WTC11 (cell line): ENCODE measurements at regions not wholly inside any gene's neighbourhood (a gene's known extent, or its start where the extent isn't known, plus 50 kb on each side); places are given as distances from the start of the nearest gene placed in this dataset.

Experiments used
- ATAC-seq: fragments of 200-7000 bp; cut with Tn5 transposase; 2 replicates; pipeline ENCODE4 v1.10.0; 2021; ENCODE audit warnings: mild to moderate bottlenecking, moderate library complexity
- CTCF ChIA-PET: fragments of 300-600 bp; sonication (Branson Sonifier 250); formaldehyde crosslinking; loops from one replicate; lab custom pipeline; 2021; ENCODE audit warnings: antibody characterized with exemption; lab: Charles Lee
- POLR2A ChIA-PET: fragments of 350-600 bp; sonication (Branson Sonifier 250); formaldehyde crosslinking; loops from one replicate; lab custom pipeline; 2021; ENCODE audit warnings: antibody characterized with exemption; lab: Charles Lee
- DNase-seq: peaks from one replicate; pipeline ENCODE4 v3.0.0; 2021; ENCODE audit warnings: low spot score
- H3K27ac Mint-ChIP-seq: 2 replicates; pipeline ENCODE4 v1.8.0; 2021; ENCODE audit warnings: mixed read lengths
- H3K27me3 Mint-ChIP-seq: 2 replicates; pipeline ENCODE4 v1.8.0; 2021; ENCODE audit warnings: low read depth, mild to moderate bottlenecking, moderate library complexity, mixed read lengths
- H3K36me3 Mint-ChIP-seq: 2 replicates; pipeline ENCODE4 v1.8.0; 2021; ENCODE audit warnings: mixed read lengths
- H3K4me1 Mint-ChIP-seq: 2 replicates; pipeline ENCODE4 v1.8.0; 2022; ENCODE audit warnings: mixed read lengths
- H3K4me3 Mint-ChIP-seq: 2 replicates; pipeline ENCODE4 v1.8.0; 2021; ENCODE audit warnings: mild to moderate bottlenecking, moderate library complexity, mixed read lengths
- H3K9me3 Mint-ChIP-seq: 2 replicates; pipeline ENCODE4 v1.8.0; 2021; ENCODE audit warnings: mixed read lengths
- AFF4 ChIP-seq: sonication (generic); formaldehyde crosslinking; IDR thresholded peaks from 2 replicates; pipeline ENCODE4 v1.8.1; 2023; ENCODE audit warnings: mild to moderate bottlenecking, missing genetic modification reagents, borderline replicate concordance
- CTCF ChIP-seq: fragments of 200-600 bp; IDR thresholded peaks from 2 replicates; pipeline ENCODE4 v1.8.0; 2022; ENCODE audit warnings: antibody characterized with exemption
- EMX1 ChIP-seq: fragments of 250-450 bp; sonication (Bioruptor Pico); IDR thresholded peaks from 2 replicates; pipeline ENCODE4 v1.8.0; 2021; ENCODE audit warnings: mild to moderate bottlenecking
- ERG ChIP-seq: fragments of 250-450 bp; sonication (Bioruptor Pico); IDR thresholded peaks from 2 replicates; pipeline ENCODE4 v1.8.0; 2021; ENCODE audit warnings: mild to moderate bottlenecking
- NR3C1 ChIP-seq: sonication (generic); formaldehyde crosslinking; conservative IDR thresholded peaks from 2 replicates; pipeline ENCODE4 v1.8.1; 2023; ENCODE audit warnings: low read depth, mild to moderate bottlenecking, missing genetic modification reagents
- PREB ChIP-seq: sonication (generic); formaldehyde crosslinking; IDR thresholded peaks from 2 replicates; pipeline ENCODE4 v1.8.1; 2022; ENCODE audit warnings: mild to moderate bottlenecking, missing genetic modification reagents, moderate library complexity, borderline replicate concordance
- SMAD3 ChIP-seq: sonication (generic); formaldehyde crosslinking; IDR thresholded peaks from 2 replicates; pipeline ENCODE4 v1.8.0; 2022; ENCODE audit warnings: missing genetic modification reagents, mild to moderate bottlenecking, borderline replicate concordance
- SMAD4 ChIP-seq: sonication (generic); formaldehyde crosslinking; IDR thresholded peaks from 2 replicates; pipeline ENCODE4 v1.8.0; 2022; ENCODE audit warnings: mild to moderate bottlenecking, missing genetic modification reagents
- SOX15 ChIP-seq: fragments of 250-450 bp; sonication (Bioruptor Pico); IDR thresholded peaks from 2 replicates; pipeline ENCODE4 v1.9.0; 2021; ENCODE audit warnings: mild to moderate bottlenecking
- TCF7 ChIP-seq: sonication (generic); formaldehyde crosslinking; IDR thresholded peaks from 2 replicates; pipeline ENCODE4 v1.8.0; 2022; ENCODE audit warnings: mild to moderate bottlenecking, low read depth, missing genetic modification reagents, moderate library complexity
- TEAD4 ChIP-seq: sonication (generic); formaldehyde crosslinking; IDR thresholded peaks from 2 replicates; pipeline ENCODE4 v1.8.0; 2022; ENCODE audit warnings: mild to moderate bottlenecking, missing genetic modification reagents
- TP53 ChIP-seq: sonication (generic); formaldehyde crosslinking; IDR thresholded peaks from 2 replicates; pipeline ENCODE4 v1.8.1; 2023; ENCODE audit warnings: mild to moderate bottlenecking, missing genetic modification reagents
- ZNF232 ChIP-seq: sonication (generic); formaldehyde crosslinking; IDR thresholded peaks from 2 replicates; pipeline ENCODE4 v1.8.0; 2022; ENCODE audit warnings: mild to moderate bottlenecking, missing genetic modification reagents
- ZNF317 ChIP-seq: sonication (generic); formaldehyde crosslinking; IDR thresholded peaks from 2 replicates; pipeline ENCODE4 v1.8.1; 2023; ENCODE audit warnings: low read depth, mild to moderate bottlenecking, moderate library complexity, missing genetic modification reagents, borderline replicate concordance
- ZNF416 ChIP-seq: fragments of 250-450 bp; sonication (Bioruptor Pico); IDR thresholded peaks from 2 replicates; pipeline ENCODE4 v1.9.0; 2021; ENCODE audit warnings: mild to moderate bottlenecking, inconsistent platforms
- ZNF671 ChIP-seq: fragments of 250-450 bp; sonication (Bioruptor Pico); IDR thresholded peaks from 2 replicates; pipeline ENCODE4 v1.8.0; 2021; ENCODE audit warnings: mild to moderate bottlenecking
- TF ChIP-seq, protein P1 (sequence below): fragments of 250-450 bp; sonication (Bioruptor Pico); conservative IDR thresholded peaks from 2 replicates; pipeline ENCODE4 v1.9.0; 2021; ENCODE audit warnings: mild to moderate bottlenecking
- TF ChIP-seq, protein P2 (sequence below): sonication (generic); formaldehyde crosslinking; IDR thresholded peaks from 2 replicates; pipeline ENCODE4 v1.8.0; 2022; ENCODE audit warnings: mild to moderate bottlenecking, missing genetic modification reagents

DNA sequence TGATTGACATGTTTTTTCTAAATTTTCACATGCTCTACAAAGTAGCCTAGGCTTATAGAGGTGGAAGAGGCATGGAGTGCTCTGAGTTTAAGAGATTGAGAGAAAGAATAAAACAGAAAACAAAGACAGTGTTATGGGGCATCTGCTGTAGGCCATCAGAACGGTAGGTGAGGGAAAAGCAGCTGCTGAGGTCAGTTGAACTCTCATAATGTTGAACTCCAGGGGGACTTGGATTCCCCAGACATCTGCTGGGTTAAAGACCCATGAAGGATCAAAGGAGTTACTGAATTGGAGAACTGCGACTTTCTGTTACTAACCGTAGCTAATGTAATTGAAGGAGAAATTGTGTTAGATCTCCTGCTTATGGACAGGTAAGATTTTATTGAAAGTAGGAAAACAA is 333.9 kb downstream of the TFAP2B start:
- peaks cover 78% of the 10 kb centered on the region for H3K27me3 Mint-ChIP-seq
- no peak for ATAC-seq
- ChIA-PET CTCF (no interaction called here), POLR2A (interaction anchor here (0.7 kb wide), 1 partner anchor 265 kb away, joined by 4 read pairs; no protein-coding TSS in a partner anchor)
- H3K9me3 Mint-ChIP-seq, result peaks cover 4% of the 10 kb centered on the region; the same call in 1 of the 2 replicates
- peaks cover 10% of the 10 kb centered on the region for H3K4me1 Mint-ChIP-seq
- H3K4me3 Mint-ChIP-seq, result no peak overlapping the region
- no peak for TF ChIP-seq ZNF416
- no peak for TF ChIP-seq EMX1 (CRISPR knock-in tag)
- no peak for TF ChIP-seq AFF4
- TF ChIP-seq, protein P1, sequence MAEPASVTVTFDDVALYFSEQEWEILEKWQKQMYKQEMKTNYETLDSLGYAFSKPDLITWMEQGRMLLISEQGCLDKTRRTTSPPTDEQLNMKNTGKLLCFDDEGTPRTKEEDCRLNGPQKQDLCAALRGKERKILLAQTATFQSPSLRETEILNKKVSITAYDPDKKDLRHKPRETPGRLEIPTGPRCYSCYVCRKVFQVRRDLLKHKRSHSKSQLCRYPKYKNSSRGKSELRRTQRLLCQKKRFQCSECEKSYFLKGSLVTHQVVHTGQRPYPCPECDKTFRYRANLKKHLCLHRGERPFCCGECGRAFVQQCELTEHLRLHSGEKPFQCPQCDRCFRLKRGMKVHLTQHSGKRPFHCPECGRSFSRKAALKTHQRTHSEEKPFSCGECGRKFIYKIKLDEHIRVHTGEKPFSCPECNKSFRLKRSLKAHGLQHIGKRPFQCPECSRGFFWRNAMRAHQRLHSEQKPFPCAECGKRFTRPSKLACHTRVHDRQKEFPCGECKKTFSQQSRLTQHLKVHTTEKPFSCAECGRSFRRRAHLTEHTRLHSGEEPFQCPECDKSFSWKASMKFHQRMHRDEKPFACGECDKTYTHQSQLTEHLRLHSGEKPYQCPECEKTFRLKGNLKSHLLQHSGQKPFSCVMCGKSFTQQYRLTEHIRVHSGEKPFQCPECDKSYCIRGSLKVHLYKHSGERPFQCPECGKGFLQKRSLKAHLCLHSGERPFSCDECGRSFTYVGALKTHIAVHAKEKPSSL (CRISPR knock-in tag), result no peak
- no peak for TF ChIP-seq PREB (CRISPR knock-in tag)
- TF ChIP-seq ERG (CRISPR knock-in tag), result no peak
- no peak for TF ChIP-seq ZNF317 (CRISPR knock-in tag)
- no peak for TF ChIP-seq TEAD4 (CRISPR knock-in tag)
- no peak for TF ChIP-seq ZNF671 (CRISPR knock-in tag)
- no peak for TF ChIP-seq TP53 (CRISPR knock-in tag)
- no peak for TF ChIP-seq SOX15
- TF ChIP-seq CTCF, result no peak
- no peak for TF ChIP-seq SMAD3 (CRISPR knock-in tag)
- TF ChIP-seq, protein P2, sequence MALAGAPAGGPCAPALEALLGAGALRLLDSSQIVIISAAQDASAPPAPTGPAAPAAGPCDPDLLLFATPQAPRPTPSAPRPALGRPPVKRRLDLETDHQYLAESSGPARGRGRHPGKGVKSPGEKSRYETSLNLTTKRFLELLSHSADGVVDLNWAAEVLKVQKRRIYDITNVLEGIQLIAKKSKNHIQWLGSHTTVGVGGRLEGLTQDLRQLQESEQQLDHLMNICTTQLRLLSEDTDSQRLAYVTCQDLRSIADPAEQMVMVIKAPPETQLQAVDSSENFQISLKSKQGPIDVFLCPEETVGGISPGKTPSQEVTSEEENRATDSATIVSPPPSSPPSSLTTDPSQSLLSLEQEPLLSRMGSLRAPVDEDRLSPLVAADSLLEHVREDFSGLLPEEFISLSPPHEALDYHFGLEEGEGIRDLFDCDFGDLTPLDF (CRISPR knock-in tag), result no peak
- no peak for TF ChIP-seq NR3C1 (CRISPR knock-in tag)
- no peak for TF ChIP-seq SMAD4 (CRISPR knock-in tag)
- no peak for TF ChIP-seq TCF7
- no peak for TF ChIP-seq ZNF232 (CRISPR knock-in tag)
- H3K36me3 Mint-ChIP-seq, result no peaks in the 10 kb centered on the region
- DNase-seq, result no peak
- no peak overlapping the region for H3K27ac Mint-ChIP-seq
